22Rv1 (cell line): ENCODE measurements at regions not wholly inside any gene's neighbourhood (a gene's known extent, or its start where the extent isn't known, plus 50 kb on each side); places are given as distances from the start of the nearest gene placed in this dataset.

Experiments used
- H3K27ac ChIP-seq: fragments of 450-650 bp; 2 replicates; pipeline ENCODE4 v1.5.1; 2017
- CTCF ChIP-seq: fragments of 450-650 bp; IDR thresholded peaks from 2 replicates; pipeline ENCODE4 v1.5.1; 2017; ENCODE audit warnings: mild to moderate bottlenecking
- ZFX ChIP-seq: fragments of 450-650 bp; IDR thresholded peaks from 2 replicates; pipeline ENCODE4 v1.6.1; 2017; ENCODE audit warnings: antibody characterized with exemption, borderline replicate concordance

GRCh38 chr15:72966641-72967040 lies 85.6 kb upstream of the NEO1 start:
- no peak overlapping the region for H3K27ac ChIP-seq
- TF ChIP-seq ZFX (no peak), CTCF (no peak)

- H3K27ac ChIP-seq: no peak overlapping the region
- TF ChIP-seq ZFX (no peak), CTCF (no peak)
These were observed 86.6 kb upstream of the NEO1 start for GRCh38 chr15:72965671-72966070.

GRCh38 chr15:72964542-72964941 lies 87.7 kb upstream of the NEO1 start:
- TF ChIP-seq ZFX: no peak
- no peak for TF ChIP-seq CTCF
- no peak overlapping the region for H3K27ac ChIP-seq

GRCh38 chr15:72964135-72964534 lies 88.1 kb upstream of the NEO1 start:
- no peak for TF ChIP-seq CTCF
- H3K27ac ChIP-seq: no peak overlapping the region

GRCh38 chr15:72962054-72962702 lies 90.1 kb upstream of the NEO1 start:
- no peak for TF ChIP-seq CTCF
- no peak for TF ChIP-seq ZFX
- H3K27ac ChIP-seq: no peak overlapping the region

GRCh38 chr15:72961346-72961745 lies 90.9 kb upstream of the NEO1 start:
- H3K27ac ChIP-seq: no peak overlapping the region
- no peak for TF ChIP-seq CTCF
- TF ChIP-seq ZFX: no peak

- TF ChIP-seq ZFX: no peak
- no peak for TF ChIP-seq CTCF
- no peak overlapping the region for H3K27ac ChIP-seq
These were observed 93.6 kb upstream of the NEO1 start for GRCh38 chr15:72958634-72959033.
